Hepatocyte (in vitro differentiated cells): ENCODE measurements at regions not wholly inside any gene's neighbourhood (a gene's known extent, or its start where the extent isn't known, plus 50 kb on each side); places are given as distances from the start of the nearest gene placed in this dataset.

Experiments used
- DNase-seq: peaks from one replicate; pipeline ENCODE4 v3.0.0-alpha.2; 2016; ENCODE audit warnings: low spot score
- H2AFZ ChIP-seq: fragments of 200-600 bp; sonication (generic); 2 replicates; pipeline ENCODE4 v1.6.0; 2016; ENCODE audit warnings: antibody characterized with exemption, mild to moderate bottlenecking
- H3K27ac ChIP-seq: fragments of 200-600 bp; sonication (generic); 2 replicates; pipeline ENCODE4 v1.5.1; 2016; ENCODE audit warnings: mild to moderate bottlenecking
- H3K27me3 ChIP-seq: fragments of 200-600 bp; sonication (generic); 2 replicates; pipeline ENCODE4 v1.6.1; 2016
- H3K36me3 ChIP-seq: fragments of 200-600 bp; sonication (generic); replicated peaks from 2 replicates; pipeline ENCODE4 v1.5.1; 2016; ENCODE audit warnings: low read depth; ENCODE audit not compliant: insufficient read depth
- H3K4me1 ChIP-seq: fragments of 200-600 bp; sonication (generic); 2 replicates; pipeline ENCODE4 v1.5.1; 2016; ENCODE audit warnings: mild to moderate bottlenecking, moderate library complexity; ENCODE audit not compliant: insufficient read depth
- H3K4me2 ChIP-seq: fragments of 200-600 bp; sonication (generic); 2 replicates; pipeline ENCODE4 v1.6.0; 2016
- H3K4me3 ChIP-seq: fragments of 200-600 bp; sonication (generic); 2 replicates; pipeline ENCODE4 v1.5.1; 2016; ENCODE audit warnings: mild to moderate bottlenecking
- H3K79me2 ChIP-seq: fragments of 200-600 bp; sonication (generic); 2 replicates; pipeline ENCODE4 v1.6.0; 2017; ENCODE audit warnings: mild to moderate bottlenecking
- H3K9me2 ChIP-seq: fragments of 200-600 bp; sonication (generic); replicated peaks from 2 replicates; pipeline ENCODE4 v1.6.0; 2017; ENCODE audit warnings: mild to moderate bottlenecking; ENCODE audit not compliant: insufficient read depth
- H3K9me3 ChIP-seq: fragments of 200-600 bp; sonication (generic); 2 replicates; pipeline ENCODE4 v1.5.1; 2016; ENCODE audit warnings: low read depth, mild to moderate bottlenecking
- H4K20me1 ChIP-seq: fragments of 200-600 bp; sonication (generic); 2 replicates; pipeline ENCODE4 v1.6.0; 2016; ENCODE audit warnings: mild to moderate bottlenecking; ENCODE audit not compliant: insufficient read depth, poor library complexity, severe bottlenecking
- CTCF ChIP-seq: fragments of 200-600 bp; sonication (generic); IDR thresholded peaks from 2 replicates; pipeline ENCODE4 v1.5.1; 2016; ENCODE audit warnings: antibody characterized with exemption, mild to moderate bottlenecking; ENCODE audit not compliant: poor library complexity
- EZH2 ChIP-seq: fragments of 200-600 bp; sonication (generic); IDR thresholded peaks from 2 replicates; pipeline ENCODE4 v1.6.1; 2016; ENCODE audit warnings: antibody characterized with exemption, mild to moderate bottlenecking, borderline replicate concordance
- EZH2phosphoT487 ChIP-seq: fragments of 200-600 bp; sonication (generic); IDR thresholded peaks from one replicate; pipeline ENCODE4 v1.6.1; 2018; ENCODE audit warnings: antibody characterized with exemption, mild to moderate bottlenecking, low read depth, moderate library complexity; ENCODE audit not compliant: unreplicated experiment, severe bottlenecking
- WGBS: methylation state at CpG from one replicate; pipeline ENCODE4 v1.1.6; 2016; ENCODE audit warnings: low lambda C conversion rate; ENCODE audit errors: missing lambda C conversion rate; 5-methylcytosine and 5-hydroxymethylcytosine counted together

GRCh38 chr5:39750661-39751060, 325.9 kb upstream of the DAB2 start:
- no peaks in the 10 kb centered on the region for H3K9me2 ChIP-seq
- 86% methylated on average over 4 of the region's 4 CpGs for WGBS

DNA sequence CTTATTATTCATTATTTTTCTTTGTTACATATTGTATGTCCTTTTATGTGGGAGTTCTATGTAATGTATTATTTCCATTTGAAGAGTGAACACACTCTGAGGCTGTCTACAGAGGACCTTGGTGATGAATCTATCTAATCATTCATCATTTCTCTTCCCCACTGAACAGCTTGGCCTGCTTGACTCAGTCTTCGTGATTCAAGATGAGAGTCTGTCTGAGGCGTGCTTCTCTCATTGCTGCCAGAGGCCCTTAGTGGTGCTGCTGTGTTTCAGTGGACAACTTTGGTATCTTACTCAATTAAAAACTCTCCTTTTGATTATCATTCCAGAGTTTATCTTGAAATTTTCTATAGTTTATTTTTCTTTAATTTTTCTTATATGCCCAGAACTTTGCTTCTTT, 318.1 kb upstream of the DAB2 start:
- no peaks in the 10 kb centered on the region for H3K36me3 ChIP-seq
- WGBS, result 84% methylated on average over 2 of the region's 2 CpGs
- H3K9me3 ChIP-seq, result no peaks in the 10 kb centered on the region
- DNase-seq, result no peak
- no peak overlapping the region for H3K27ac ChIP-seq
- no peaks in the 10 kb centered on the region for H3K4me1 ChIP-seq
- no peak overlapping the region for H3K4me3 ChIP-seq
- no peak overlapping the region for H3K4me2 ChIP-seq
- no peak overlapping the region for H2AFZ ChIP-seq
- H3K79me2 ChIP-seq, result no peaks in the 10 kb centered on the region
- no peaks in the 10 kb centered on the region for H3K27me3 ChIP-seq
- TF ChIP-seq EZH2phosphoT487 (no peak), CTCF (no peak), EZH2 (no peak)
- H3K9me2 ChIP-seq, result no peaks in the 10 kb centered on the region
- H4K20me1 ChIP-seq, result no peaks in the 10 kb centered on the region

More at GRCh38 chr5:39750661-39751060, 325.9 kb upstream of the DAB2 start:
- TF ChIP-seq EZH2 (no peak), EZH2phosphoT487 (no peak), CTCF (no peak)
- Histone ChIP-seq H3K27me3 (no peaks in the 10 kb centered on the region), H3K4me2 (no peak overlapping the region), H3K9me3 (no peaks in the 10 kb centered on the region), H4K20me1 (no peaks in the 10 kb centered on the region), H3K4me3 (no peak overlapping the region), H3K27ac (no peak overlapping the region), H2AFZ (no peak overlapping the region), H3K79me2 (no peaks in the 10 kb centered on the region), H3K4me1 (no peaks in the 10 kb centered on the region), H3K36me3 (no peaks in the 10 kb centered on the region)
- no peak for DNase-seq

DNA sequence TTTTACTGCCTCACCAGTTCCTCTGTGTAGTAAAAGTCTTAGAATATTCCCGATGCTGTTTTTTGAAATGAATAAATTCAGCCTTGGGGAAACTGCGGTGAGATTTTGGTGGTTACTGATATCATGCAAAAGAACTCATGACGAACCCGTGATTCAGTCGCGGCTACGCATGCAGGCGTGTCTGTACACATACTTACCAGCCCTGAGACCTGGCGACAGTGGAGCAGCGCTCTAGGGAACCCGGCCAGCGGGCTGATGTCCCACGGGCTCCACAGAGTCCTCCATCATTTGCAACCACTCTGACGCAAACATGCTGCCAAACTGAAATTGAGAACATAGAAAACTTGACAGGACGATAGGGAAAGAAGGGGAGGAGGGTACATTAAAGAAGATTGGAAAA, 315.6 kb upstream of the DAB2 start:
- Histone ChIP-seq H3K27ac (no peak overlapping the region), H3K9me2 (no peaks in the 10 kb centered on the region), H3K4me3 (no peak overlapping the region), H4K20me1 (no peaks in the 10 kb centered on the region), H3K9me3 (no peaks in the 10 kb centered on the region), H3K4me1 (no peaks in the 10 kb centered on the region), H3K4me2 (no peak overlapping the region), H2AFZ (no peak overlapping the region), H3K36me3 (no peaks in the 10 kb centered on the region), H3K27me3 (no peaks in the 10 kb centered on the region), H3K79me2 (no peaks in the 10 kb centered on the region)
- no peak for TF ChIP-seq EZH2phosphoT487
- TF ChIP-seq CTCF, result no peak
- TF ChIP-seq EZH2, result no peak
- WGBS, result 95% methylated on average over 15 of the region's 15 CpGs
- no peak for DNase-seq

- no peak overlapping the region for H2AFZ ChIP-seq
- no peak overlapping the region for H3K4me3 ChIP-seq
- no peak overlapping the region for H3K4me2 ChIP-seq
- no peak for DNase-seq
- H3K9me2 ChIP-seq, result no peaks in the 10 kb centered on the region
- H3K36me3 ChIP-seq, result no peaks in the 10 kb centered on the region
- H3K4me1 ChIP-seq, result no peaks in the 10 kb centered on the region
- H3K9me3 ChIP-seq, result no peaks in the 10 kb centered on the region
- TF ChIP-seq CTCF (no peak), EZH2 (no peak), EZH2phosphoT487 (no peak)
- no peaks in the 10 kb centered on the region for H3K79me2 ChIP-seq
- WGBS, result 52% methylated on average over 5 of the region's 5 CpGs
- no peak overlapping the region for H3K27ac ChIP-seq
- no peaks in the 10 kb centered on the region for H4K20me1 ChIP-seq
- no peaks in the 10 kb centered on the region for H3K27me3 ChIP-seq
These were observed 307.4 kb upstream of the DAB2 start for GRCh38 chr5:39732166-39732565.
